ENCODE measurements at regions not wholly inside any gene's neighbourhood (a gene's known extent, or its start where the extent isn't known, plus 50 kb on each side); places are given as distances from the start of the nearest gene placed in this dataset.
"Not testable (repeated sequence)": the region's sequence is repeated elsewhere in the genome, so short reads cannot be mapped to it uniquely, and the experiment has no call there.

- no peak for DNase-seq (ENCODE audit: low spot score)
- no peak overlapping the region for H3K27ac ChIP-seq
- CTCF ChIA-PET: interaction anchor here (0.6 to 0.7 kb wide), 2 partner anchors 12 to 204 kb away, joined by 3 read pairs; partner anchors contain the start of gene NBEA
- POLR2A ChIA-PET (ENCODE audit: low non-redundant PET): no interaction called here
- no peak for TF ChIP-seq CTCF (conservative IDR thresholded peaks at IDR 0.05; ENCODE audit: low read depth)
These were observed 203.6 kb upstream of the NBEA start for GRCh38 chr13:34738254-34738992.

- DNase-seq (ENCODE audit: low spot score); CTCF ChIA-PET; POLR2A ChIA-PET (ENCODE audit: low non-redundant PET); H3K27ac ChIP-seq: not testable (repeated sequence)
These were observed 195.0 kb upstream of the NBEA start for GRCh38 chr13:34747056-34747455.

GRCh38 chr13:34747507-34747906 lies 194.6 kb upstream of the NBEA start:
- ChIA-PET POLR2A (ENCODE audit: low non-redundant PET) (no interaction called here), CTCF (no interaction called here)
- TF ChIP-seq CTCF (conservative IDR thresholded peaks at IDR 0.05; ENCODE audit: low read depth): no peak
- no peak for DNase-seq (ENCODE audit: low spot score)
- H3K27ac ChIP-seq: no peak overlapping the region

GRCh38 chr13:34748073-34748472 lies 194.0 kb upstream of the NBEA start:
- DNase-seq (ENCODE audit: low spot score): no peak
- no peak for TF ChIP-seq CTCF (conservative IDR thresholded peaks at IDR 0.05; ENCODE audit: low read depth)
- no peak overlapping the region for H3K27ac ChIP-seq
- ChIA-PET POLR2A (ENCODE audit: low non-redundant PET) (no interaction called here), CTCF (no interaction called here)

GRCh38 chr13:34748596-34748995 lies 193.5 kb upstream of the NBEA start:
- DNase-seq (ENCODE audit: low spot score): no peak
- H3K27ac ChIP-seq: no peak overlapping the region
- ChIA-PET CTCF (no interaction called here), POLR2A (ENCODE audit: low non-redundant PET) (no interaction called here)
- no peak for TF ChIP-seq CTCF (conservative IDR thresholded peaks at IDR 0.05; ENCODE audit: low read depth)

GRCh38 chr13:34749046-34749445 lies 193.0 kb upstream of the NBEA start:
- no peak for DNase-seq (ENCODE audit: low spot score)
- TF ChIP-seq CTCF (conservative IDR thresholded peaks at IDR 0.05; ENCODE audit: low read depth): no peak
- ChIA-PET POLR2A (ENCODE audit: low non-redundant PET) (no interaction called here), CTCF (no interaction called here)
- H3K27ac ChIP-seq: no peak overlapping the region

GRCh38 chr13:34750078-34750931 lies 191.8 kb upstream of the NBEA start:
- CTCF ChIA-PET: interaction anchor here (1.1 kb wide), 1 partner anchor 12 kb away, joined by 3 read pairs; no protein-coding TSS in a partner anchor
- POLR2A ChIA-PET (ENCODE audit: low non-redundant PET): no interaction called here
- DNase-seq (ENCODE audit: low spot score): no peak

More at GRCh38 chr13:34750078-34750931, 191.8 kb upstream of the NBEA start:
- H3K27ac ChIP-seq: no peak overlapping the region
- no peak for TF ChIP-seq CTCF (conservative IDR thresholded peaks at IDR 0.05; ENCODE audit: low read depth)

Data from RWPE1 (cell line).